NT2/D1 (cell line): ENCODE measurements at regions not wholly inside any gene's neighbourhood (a gene's known extent, or its start where the extent isn't known, plus 50 kb on each side); places are given as distances from the start of the nearest gene placed in this dataset.

Source experiments
- SUZ12 ChIP-seq: IDR thresholded peaks from 2 replicates; pipeline ENCODE4 v1.6.1; 2011; ENCODE audit not compliant: insufficient read length, insufficient read depth; ENCODE audit errors: extremely low read depth
- YY1 ChIP-seq: IDR thresholded peaks from 2 replicates; pipeline ENCODE4 v1.6.1; 2011; ENCODE audit not compliant: insufficient read length, insufficient read depth
- ZNF274 ChIP-seq: IDR thresholded peaks from 2 replicates; pipeline ENCODE4 v1.6.1; 2011; ENCODE audit warnings: mild to moderate bottlenecking, low read depth, low read length

- TF ChIP-seq YY1 (no peak), ZNF274 (no peak), SUZ12 (no peak)
Observed at GRCh38 chr13:109973279-109973678, 186.9 kb upstream of the IRS2 start.
